Thyroid gland (tissue), 4 donors: ENCODE measurements at regions not wholly inside any gene's neighbourhood (a gene's known extent, or its start where the extent isn't known, plus 50 kb on each side); places are given as distances from the start of the nearest gene placed in this dataset.

Source experiments
- POLR2A ChIP-seq, 2 donors: fragments of 450-650 bp; IDR thresholded peaks; one replicate each; pipeline ENCODE4 v1.6.1; 2017; ENCODE audit warnings: antibody characterized with exemption in 2 of 2, mild to moderate bottlenecking in 2 of 2, moderate library complexity in 1 of 2
- TF ChIP-seq, protein P1 (sequence below), 6 experiments: fragments of 200-600 bp in 3 of 6; fragments of 450-650 bp in 3 of 6; sonication (generic) in 3 of 6; IDR thresholded peaks; one replicate each; pipeline ENCODE4 v1.5.1; 2016 to 2019; ENCODE audit warnings: antibody characterized with exemption in 6 of 6, mild to moderate bottlenecking in 2 of 6, inconsistent platforms in 1 of 6, moderate library complexity in 1 of 6

DNA sequence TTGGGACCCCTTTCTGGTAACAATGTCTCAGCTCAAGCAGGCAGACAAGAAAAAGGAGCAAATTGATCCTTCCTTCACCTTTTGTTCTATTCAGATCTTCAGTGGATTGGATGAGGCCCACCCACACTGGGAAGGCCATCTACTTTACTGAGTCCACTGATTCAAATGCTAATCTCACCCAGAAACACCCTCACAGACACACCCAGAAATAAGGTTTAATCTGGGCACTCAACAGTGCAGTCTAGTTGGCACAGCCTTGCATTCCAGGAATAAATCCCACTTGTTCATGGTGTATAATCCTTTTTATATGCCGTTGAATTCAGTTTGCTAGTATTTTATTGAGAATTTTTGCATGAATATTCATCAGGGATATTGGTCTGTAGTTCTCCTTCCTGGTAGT is 148.4 kb downstream of the COG6 start:
- TF ChIP-seq, protein P1, sequence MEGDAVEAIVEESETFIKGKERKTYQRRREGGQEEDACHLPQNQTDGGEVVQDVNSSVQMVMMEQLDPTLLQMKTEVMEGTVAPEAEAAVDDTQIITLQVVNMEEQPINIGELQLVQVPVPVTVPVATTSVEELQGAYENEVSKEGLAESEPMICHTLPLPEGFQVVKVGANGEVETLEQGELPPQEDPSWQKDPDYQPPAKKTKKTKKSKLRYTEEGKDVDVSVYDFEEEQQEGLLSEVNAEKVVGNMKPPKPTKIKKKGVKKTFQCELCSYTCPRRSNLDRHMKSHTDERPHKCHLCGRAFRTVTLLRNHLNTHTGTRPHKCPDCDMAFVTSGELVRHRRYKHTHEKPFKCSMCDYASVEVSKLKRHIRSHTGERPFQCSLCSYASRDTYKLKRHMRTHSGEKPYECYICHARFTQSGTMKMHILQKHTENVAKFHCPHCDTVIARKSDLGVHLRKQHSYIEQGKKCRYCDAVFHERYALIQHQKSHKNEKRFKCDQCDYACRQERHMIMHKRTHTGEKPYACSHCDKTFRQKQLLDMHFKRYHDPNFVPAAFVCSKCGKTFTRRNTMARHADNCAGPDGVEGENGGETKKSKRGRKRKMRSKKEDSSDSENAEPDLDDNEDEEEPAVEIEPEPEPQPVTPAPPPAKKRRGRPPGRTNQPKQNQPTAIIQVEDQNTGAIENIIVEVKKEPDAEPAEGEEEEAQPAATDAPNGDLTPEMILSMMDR (IDR thresholded peaks at IDR 0.05), result no peak
- no peak for TF ChIP-seq POLR2A (IDR thresholded peaks at IDR 0.05)
